GM12878 (cell line): ENCODE measurements at regions not wholly inside any gene's neighbourhood (a gene's known extent, or its start where the extent isn't known, plus 50 kb on each side); places are given as distances from the start of the nearest gene placed in this dataset.

Experiments used
- ATAC-seq: fragments of 200-7000 bp; cut with Tn5 transposase; 3 replicates; pipeline ENCODE4 v1.9.1; 2020; ENCODE audit warnings: mild to moderate bottlenecking, moderate library complexity
- BruUV-seq: library from RNA; stranded (reverse); fragments of 400-500 nt; replicated peaks from 2 replicates; lab custom pipeline; 2021; lab: Mats Ljungman, UMichigan
- CTCF ChIA-PET: fragments of 300-600 bp; sonication (Branson Sonifier 250); formaldehyde crosslinking; extraction: SDS; loops from one replicate; lab custom pipeline; 2021; ENCODE audit warnings: inconsistent platforms; lab: Yijun Ruan, JAX
- POLR2A ChIA-PET: fragments of 350-600 bp; formaldehyde crosslinking; extraction: SDS; loops from one replicate; lab custom pipeline; 2021; ENCODE audit warnings: inconsistent platforms; lab: Charles Lee
- RAD21 ChIA-PET: fragments of 300-600 bp; sonication (Branson Sonifier 250); formaldehyde crosslinking; loops from one replicate; lab custom pipeline; 2023; ENCODE audit warnings: antibody characterized with exemption; ENCODE audit not compliant: unreplicated experiment; lab: Charles Lee
- SMC1A ChIA-PET: fragments of 300-600 bp; sonication (Branson Sonifier 250); formaldehyde crosslinking; loops from one replicate; lab custom pipeline; 2023; ENCODE audit not compliant: unreplicated experiment, uncharacterized antibody; lab: Charles Lee
- DNase-seq: peaks from one replicate; pipeline ENCODE4 v3.0.0-alpha.2; 2011; ENCODE audit warnings: low read depth, low spot score
- FAIRE-seq: peaks from 3 replicates; lab custom pipeline; 2011; peaks lifted over from hg19 to GRCh38; lab: Jason Lieb, UNC
- H2AFZ ChIP-seq: 2 replicates; pipeline ENCODE4 v1.6.0; 2011; ENCODE audit warnings: low read depth, low read length, control low read depth; ENCODE audit not compliant: control insufficient read depth
- H3K27ac ChIP-seq: 2 replicates; pipeline ENCODE4 v1.5.1; 2011; ENCODE audit warnings: control low read depth; ENCODE audit not compliant: control insufficient read depth, insufficient read depth
- H3K27me3 ChIP-seq, 2 experiments: replicated peaks in 1 of 2; 2 replicates each; pipeline versions ENCODE4 v1.6.0 to v1.6.1; 2011; ENCODE audit warnings: low read length in 1 of 2; ENCODE audit not compliant: control insufficient read depth in 2 of 2, insufficient read depth in 2 of 2
- H3K36me3 ChIP-seq, 2 experiments: 2 replicates each; pipeline ENCODE4 v1.5.1; 2011; ENCODE audit warnings: low read length in 1 of 2; ENCODE audit not compliant: control insufficient read depth in 2 of 2, insufficient read depth in 2 of 2
- H3K4me1 ChIP-seq: 2 replicates; pipeline ENCODE4 v1.6.1; 2011; ENCODE audit warnings: mild to moderate bottlenecking, low read length, moderate library complexity, mixed read lengths; ENCODE audit not compliant: control insufficient read depth, insufficient read depth
- H3K4me2 ChIP-seq: 2 replicates; pipeline ENCODE4 v1.6.0; 2011; ENCODE audit warnings: control low read depth; ENCODE audit not compliant: control insufficient read depth, insufficient read depth
- H3K4me3 ChIP-seq: fragments of 200-600 bp; sonication (generic); 2 replicates; pipeline ENCODE4 v1.5.1; 2016
- H3K79me2 ChIP-seq: 2 replicates; pipeline ENCODE4 v1.6.0; 2011; ENCODE audit warnings: low read length; ENCODE audit not compliant: control insufficient read depth, insufficient read depth
- H3K9ac ChIP-seq: 2 replicates; pipeline ENCODE4 v1.8.0; 2011; ENCODE audit warnings: low read length, control low read depth, mixed read lengths; ENCODE audit not compliant: control insufficient read depth, insufficient read depth
- H3K9me3 ChIP-seq: replicated peaks from 3 replicates; pipeline ENCODE4 v1.5.1; 2011; ENCODE audit warnings: mild to moderate bottlenecking, low read length; ENCODE audit not compliant: control insufficient read depth, insufficient read depth
- H4K20me1 ChIP-seq: 2 replicates; pipeline ENCODE4 v1.6.0; 2011; ENCODE audit not compliant: control insufficient read depth, insufficient read depth
- CTCF ChIP-seq, 3 experiments: IDR thresholded peaks in 2 of 3; conservative IDR thresholded peaks in 1 of 3; 2 replicates each; pipeline ENCODE4 v1.5.1; 2011; ENCODE audit warnings: low read depth in 3 of 3, low read length in 3 of 3, mild to moderate bottlenecking in 3 of 3, control low read depth in 2 of 3, moderate library complexity in 2 of 3, inconsistent platforms in 1 of 3, mixed read lengths in 1 of 3; ENCODE audit not compliant: control insufficient read depth in 2 of 3, insufficient read depth in 1 of 3; ENCODE audit errors: extremely low read depth in 1 of 3
- CUX1 ChIP-seq: IDR thresholded peaks from 2 replicates; pipeline ENCODE4 v1.6.1; 2012; ENCODE audit warnings: improper control_type of control experiment, low read depth, low read length; ENCODE audit not compliant: insufficient replicate concordance
- ESRRA ChIP-seq: IDR thresholded peaks from 2 replicates; pipeline ENCODE4 v1.6.1; 2012; ENCODE audit warnings: mild to moderate bottlenecking, low read length, improper control_type of control experiment
- GATAD2B ChIP-seq: fragments of 450-650 bp; conservative IDR thresholded peaks from 2 replicates; pipeline ENCODE4 v1.6.1; 2017; ENCODE audit warnings: low read depth, mild to moderate bottlenecking, moderate library complexity
- HDAC6 ChIP-seq: fragments of 200-600 bp; sonication (generic); IDR thresholded peaks from one replicate; pipeline ENCODE4 v1.8.0; 2017; ENCODE audit warnings: antibody characterized with exemption; ENCODE audit not compliant: unreplicated experiment
- KLF5 ChIP-seq: fragments of 450-650 bp; IDR thresholded peaks from 2 replicates; pipeline ENCODE4 v1.6.1; 2014; ENCODE audit warnings: mild to moderate bottlenecking; ENCODE audit not compliant: partially characterized antibody
- SIX5 ChIP-seq: IDR thresholded peaks from 2 replicates; pipeline ENCODE4 v1.6.1; 2011; ENCODE audit warnings: mild to moderate bottlenecking, low read depth, low read length, moderate library complexity; ENCODE audit not compliant: severe bottlenecking
- TBL1XR1 ChIP-seq: IDR thresholded peaks from 2 replicates; pipeline ENCODE4 v1.6.1; 2012; ENCODE audit warnings: low read depth, low read length, improper control_type of control experiment
- ZNF217 ChIP-seq: fragments of 450-650 bp; IDR thresholded peaks from 2 replicates; pipeline ENCODE4 v1.6.1; 2017; ENCODE audit warnings: antibody characterized with exemption, mild to moderate bottlenecking
- WGBS: methylation state at CpG from one replicate; pipeline ENCODE4 v1.1.6; 2016; ENCODE audit warnings: low lambda C conversion rate; ENCODE audit not compliant: insufficient replicate concordance, insufficient coverage; ENCODE audit errors: missing lambda C conversion rate; 5-methylcytosine and 5-hydroxymethylcytosine counted together
- in situ Hi-C: fragments of 300-500 bp; cut with MboI; formaldehyde crosslinking; loops from 9 replicates; pipeline ENCODE4 v1.14.3; 2018; ENCODE audit warnings: mixed read lengths
- intact Hi-C: fragments of 100-400 bp; cut with micrococcal nuclease; formaldehyde crosslinking; loops from one replicate; pipeline ENCODE4 v1.14.2; 2022; ENCODE audit not compliant: unreplicated experiment
- TF ChIP-seq, protein P1 (sequence below): fragments of 450-650 bp; formaldehyde crosslinking; IDR thresholded peaks from 2 replicates; pipeline ENCODE4 v1.5.0; 2022; ENCODE audit warnings: mild to moderate bottlenecking, missing genetic modification characterization
- TF ChIP-seq, protein P2 (sequence below): fragments of 450-650 bp; IDR thresholded peaks from 2 replicates; pipeline ENCODE4 v1.6.1; 2017; ENCODE audit warnings: borderline replicate concordance

DNA sequence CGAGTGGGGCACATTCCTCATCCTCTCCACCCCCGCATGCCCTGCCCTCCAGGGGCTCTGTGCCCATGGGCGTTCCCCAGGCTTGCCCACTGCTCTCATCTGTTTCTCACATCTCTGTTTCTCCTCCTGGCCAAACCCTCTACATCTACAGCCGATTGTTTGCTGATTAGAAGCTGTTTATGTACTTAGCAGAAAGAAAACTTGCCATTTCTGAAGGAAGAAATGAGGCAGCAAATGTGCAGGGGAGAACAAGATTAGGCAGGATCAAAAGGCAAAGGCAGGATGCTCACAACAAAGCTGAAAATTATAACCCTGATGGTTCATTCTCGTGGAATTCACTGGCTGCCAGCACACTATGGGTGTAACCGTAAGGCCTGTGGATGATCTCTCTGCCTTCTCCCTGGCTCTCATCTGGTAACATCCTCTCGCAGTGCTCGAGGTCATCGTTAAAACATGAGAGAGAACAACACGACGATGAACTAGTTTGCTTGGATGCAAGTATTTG, 111.6 kb upstream of the KLF14 start:
- Histone ChIP-seq H3K36me3 (no peaks in the 10 kb centered on the region), H3K4me1 (no peaks in the 10 kb centered on the region; the same call in 1 of the 2 replicates), H2AFZ (no peak overlapping the region), H3K9me3 (no peaks in the 10 kb centered on the region), H4K20me1 (no peaks in the 10 kb centered on the region), H3K27ac (no peak overlapping the region), H3K79me2 (no peaks in the 10 kb centered on the region), H3K27me3 (no peaks in the 10 kb centered on the region), H3K4me2 (no peak overlapping the region), H3K4me3 (no peak overlapping the region), H3K9ac (no peak overlapping the region)
- ChIA-PET RAD21 (interaction anchor here (1.6 kb wide), 1 partner anchor 13 kb away, joined by 5 read pairs; no protein-coding TSS in a partner anchor), SMC1A (interaction anchor here (1.8 kb wide), 1 partner anchor 10 kb away, joined by 6 read pairs; no protein-coding TSS in a partner anchor), CTCF (no interaction called here), POLR2A (no interaction called here)
- in situ Hi-C loops, result no loop called here
- no peak for DNase-seq
- no peak for FAIRE-seq
- TF ChIP-seq SIX5, result no peak
- no peak for TF ChIP-seq CTCF (IDR thresholded peaks at IDR 0.05 in 2 of 3, conservative IDR thresholded peaks at IDR 0.05 in 1 of 3; ENCODE audit: control insufficient read depth in 2 of 3, extremely low read depth in 1 of 3, insufficient read depth in 1 of 3, low read depth in 3 of 3, low read length in 3 of 3)
- TF ChIP-seq GATAD2B, result no peak
- TF ChIP-seq, protein P1, sequence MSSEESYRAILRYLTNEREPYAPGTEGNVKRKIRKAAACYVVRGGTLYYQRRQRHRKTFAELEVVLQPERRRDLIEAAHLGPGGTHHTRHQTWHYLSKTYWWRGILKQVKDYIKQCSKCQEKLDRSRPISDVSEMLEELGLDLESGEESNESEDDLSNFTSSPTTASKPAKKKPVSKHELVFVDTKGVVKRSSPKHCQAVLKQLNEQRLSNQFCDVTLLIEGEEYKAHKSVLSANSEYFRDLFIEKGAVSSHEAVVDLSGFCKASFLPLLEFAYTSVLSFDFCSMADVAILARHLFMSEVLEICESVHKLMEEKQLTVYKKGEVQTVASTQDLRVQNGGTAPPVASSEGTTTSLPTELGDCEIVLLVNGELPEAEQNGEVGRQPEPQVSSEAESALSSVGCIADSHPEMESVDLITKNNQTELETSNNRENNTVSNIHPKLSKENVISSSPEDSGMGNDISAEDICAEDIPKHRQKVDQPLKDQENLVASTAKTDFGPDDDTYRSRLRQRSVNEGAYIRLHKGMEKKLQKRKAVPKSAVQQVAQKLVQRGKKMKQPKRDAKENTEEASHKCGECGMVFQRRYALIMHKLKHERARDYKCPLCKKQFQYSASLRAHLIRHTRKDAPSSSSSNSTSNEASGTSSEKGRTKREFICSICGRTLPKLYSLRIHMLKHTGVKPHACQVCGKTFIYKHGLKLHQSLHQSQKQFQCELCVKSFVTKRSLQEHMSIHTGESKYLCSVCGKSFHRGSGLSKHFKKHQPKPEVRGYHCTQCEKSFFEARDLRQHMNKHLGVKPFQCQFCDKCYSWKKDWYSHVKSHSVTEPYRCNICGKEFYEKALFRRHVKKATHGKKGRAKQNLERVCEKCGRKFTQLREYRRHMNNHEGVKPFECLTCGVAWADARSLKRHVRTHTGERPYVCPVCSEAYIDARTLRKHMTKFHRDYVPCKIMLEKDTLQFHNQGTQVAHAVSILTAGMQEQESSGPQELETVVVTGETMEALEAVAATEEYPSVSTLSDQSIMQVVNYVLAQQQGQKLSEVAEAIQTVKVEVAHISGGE (CRISPR knock-in tag), result no peak
- TF ChIP-seq KLF5, result no peak
- no peak for TF ChIP-seq TBL1XR1
- TF ChIP-seq, protein P2, sequence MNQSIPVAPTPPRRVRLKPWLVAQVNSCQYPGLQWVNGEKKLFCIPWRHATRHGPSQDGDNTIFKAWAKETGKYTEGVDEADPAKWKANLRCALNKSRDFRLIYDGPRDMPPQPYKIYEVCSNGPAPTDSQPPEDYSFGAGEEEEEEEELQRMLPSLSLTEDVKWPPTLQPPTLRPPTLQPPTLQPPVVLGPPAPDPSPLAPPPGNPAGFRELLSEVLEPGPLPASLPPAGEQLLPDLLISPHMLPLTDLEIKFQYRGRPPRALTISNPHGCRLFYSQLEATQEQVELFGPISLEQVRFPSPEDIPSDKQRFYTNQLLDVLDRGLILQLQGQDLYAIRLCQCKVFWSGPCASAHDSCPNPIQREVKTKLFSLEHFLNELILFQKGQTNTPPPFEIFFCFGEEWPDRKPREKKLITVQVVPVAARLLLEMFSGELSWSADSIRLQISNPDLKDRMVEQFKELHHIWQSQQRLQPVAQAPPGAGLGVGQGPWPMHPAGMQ, result no peak
- no peak for TF ChIP-seq HDAC6
- TF ChIP-seq ZNF217, result no peak
- no peak for TF ChIP-seq CUX1
- TF ChIP-seq ESRRA, result no peak
- intact Hi-C loops, result no loop called here
- no TSS peak for BruUV-seq
- 57% methylated on average over 11 of the region's 11 CpGs for WGBS
- ATAC-seq, result no peak
